ENCODE measurements at regions not wholly inside any gene's neighbourhood (a gene's known extent, or its start where the extent isn't known, plus 50 kb on each side); places are given as distances from the start of the nearest gene placed in this dataset.

GRCh38 chr2:128660836-128661235 is 342.2 kb upstream of the HS6ST1 start:
- peaks cover 24% of the 10 kb centered on the region for H3K27me3 Mint-ChIP-seq
- peaks cover 0 to 4% of the 10 kb centered on the region in 2 experiments for H3K9me3 ChIP-seq (ENCODE audit: control insufficient read depth in 1 of 2, insufficient read depth in 1 of 2, low read length in 2 of 2)
- no peak for ATAC-seq (ENCODE audit: poor library complexity)
- intact Hi-C loops (cut with DNase I, micrococcal nuclease) = no loop called here
- ChIA-PET CTCF (no interaction called here), POLR2A (no interaction called here)
- no peak overlapping the region for H3K27ac ChIP-seq (ENCODE audit: low read depth in 1 of 2, low read length in 2 of 2)
- no peak for DNase-seq
- H3K4me3 Mint-ChIP-seq = no peak overlapping the region
- H3K9me3 Mint-ChIP-seq = no peaks in the 10 kb centered on the region
- no peaks in the 10 kb centered on the region for H3K36me3 Mint-ChIP-seq (ENCODE audit: low read depth)
- no peaks in the 10 kb centered on the region for H3K36me3 ChIP-seq (ENCODE audit: insufficient read depth, low read length)
- H3K4me1 Mint-ChIP-seq (ENCODE audit: low read depth) = no peaks in the 10 kb centered on the region
- no peak for TF ChIP-seq CTCF (IDR thresholded peaks at IDR 0.05)
- H3K27ac Mint-ChIP-seq = no peak overlapping the region
- H3K27me3 ChIP-seq (ENCODE audit: control insufficient read depth in 1 of 2, insufficient read depth in 2 of 2, low read length in 2 of 2) = no peaks in the 10 kb centered on the region
- H3K4me1 ChIP-seq (ENCODE audit: insufficient read depth, low read length) = no peaks in the 10 kb centered on the region
- H3K4me3 ChIP-seq (ENCODE audit: low read length) = no peak overlapping the region

GRCh38 chr2:128661311-128661710 is 342.6 kb upstream of the HS6ST1 start:
- DNase-seq = no peak
- ChIA-PET CTCF (no interaction called here), POLR2A (no interaction called here)
- intact Hi-C loops (cut with DNase I, micrococcal nuclease) = no loop called here
- H3K4me3 Mint-ChIP-seq = no peak overlapping the region
- H3K27ac Mint-ChIP-seq = no peak overlapping the region
- Histone ChIP-seq H3K36me3 (ENCODE audit: insufficient read depth, low read length) (no peaks in the 10 kb centered on the region), H3K9me3 (ENCODE audit: control insufficient read depth in 1 of 2, insufficient read depth in 1 of 2, low read length in 2 of 2) (peaks cover 0 to 4% of the 10 kb centered on the region in 2 experiments), H3K27me3 (ENCODE audit: control insufficient read depth in 1 of 2, insufficient read depth in 2 of 2, low read length in 2 of 2) (no peaks in the 10 kb centered on the region), H3K27ac (ENCODE audit: low read depth in 1 of 2, low read length in 2 of 2) (no peak overlapping the region), H3K4me1 (ENCODE audit: insufficient read depth, low read length) (no peaks in the 10 kb centered on the region), H3K4me3 (ENCODE audit: low read length) (no peak overlapping the region)
- TF ChIP-seq CTCF (IDR thresholded peaks at IDR 0.05) = no peak
- no peaks in the 10 kb centered on the region for H3K9me3 Mint-ChIP-seq
- H3K4me1 Mint-ChIP-seq (ENCODE audit: low read depth) = no peaks in the 10 kb centered on the region
- H3K27me3 Mint-ChIP-seq = peaks cover 28% of the 10 kb centered on the region
- ATAC-seq (ENCODE audit: poor library complexity) = no peak
- H3K36me3 Mint-ChIP-seq (ENCODE audit: low read depth) = no peaks in the 10 kb centered on the region

GRCh38 chr2:128662051-128662471 is 343.4 kb upstream of the HS6ST1 start:
- ChIA-PET POLR2A (no interaction called here), CTCF (no interaction called here)
- Histone ChIP-seq H3K36me3 (ENCODE audit: insufficient read depth, low read length) (no peaks in the 10 kb centered on the region), H3K27ac (ENCODE audit: low read depth in 1 of 2, low read length in 2 of 2) (no peak overlapping the region), H3K27me3 (ENCODE audit: control insufficient read depth in 1 of 2, insufficient read depth in 2 of 2, low read length in 2 of 2) (no peaks in the 10 kb centered on the region), H3K4me3 (ENCODE audit: low read length) (no peak overlapping the region), H3K4me1 (ENCODE audit: insufficient read depth, low read length) (no peaks in the 10 kb centered on the region), H3K9me3 (ENCODE audit: control insufficient read depth in 1 of 2, insufficient read depth in 1 of 2, low read length in 2 of 2) (peaks cover 0 to 4% of the 10 kb centered on the region in 2 experiments)
- no peak for DNase-seq
- TF ChIP-seq CTCF (IDR thresholded peaks at IDR 0.05) = no peak
- H3K4me3 Mint-ChIP-seq = no peak overlapping the region
- H3K27me3 Mint-ChIP-seq = peaks cover 29% of the 10 kb centered on the region
- ATAC-seq (ENCODE audit: poor library complexity) = no peak
- intact Hi-C loops (cut with DNase I, micrococcal nuclease) = no loop called here
- no peak overlapping the region for H3K27ac Mint-ChIP-seq
- H3K9me3 Mint-ChIP-seq = no peaks in the 10 kb centered on the region
- H3K36me3 Mint-ChIP-seq (ENCODE audit: low read depth) = no peaks in the 10 kb centered on the region
- no peaks in the 10 kb centered on the region for H3K4me1 Mint-ChIP-seq (ENCODE audit: low read depth)

Data from CD4-positive, alpha-beta T cell (primary cell).